SIG-M5 treated with dmso at 0.1 percent for 504 hours (cell line): ENCODE measurements at regions not wholly inside any gene's neighbourhood (a gene's known extent, or its start where the extent isn't known, plus 50 kb on each side); places are given as distances from the start of the nearest gene placed in this dataset.
A peak's percentile ranks its signal among the peaks of the same experiment; 100 is the strongest.
"Not testable (repeated sequence)": the region's sequence is repeated elsewhere in the genome, so short reads cannot be mapped to it uniquely, and the experiment has no call there.

Source experiments
- DNase-seq: peaks from one replicate; lab custom pipeline; 2025; ENCODE audit not compliant: unreplicated experiment; lab: John Stamatoyannopoulos, UW

DNA sequence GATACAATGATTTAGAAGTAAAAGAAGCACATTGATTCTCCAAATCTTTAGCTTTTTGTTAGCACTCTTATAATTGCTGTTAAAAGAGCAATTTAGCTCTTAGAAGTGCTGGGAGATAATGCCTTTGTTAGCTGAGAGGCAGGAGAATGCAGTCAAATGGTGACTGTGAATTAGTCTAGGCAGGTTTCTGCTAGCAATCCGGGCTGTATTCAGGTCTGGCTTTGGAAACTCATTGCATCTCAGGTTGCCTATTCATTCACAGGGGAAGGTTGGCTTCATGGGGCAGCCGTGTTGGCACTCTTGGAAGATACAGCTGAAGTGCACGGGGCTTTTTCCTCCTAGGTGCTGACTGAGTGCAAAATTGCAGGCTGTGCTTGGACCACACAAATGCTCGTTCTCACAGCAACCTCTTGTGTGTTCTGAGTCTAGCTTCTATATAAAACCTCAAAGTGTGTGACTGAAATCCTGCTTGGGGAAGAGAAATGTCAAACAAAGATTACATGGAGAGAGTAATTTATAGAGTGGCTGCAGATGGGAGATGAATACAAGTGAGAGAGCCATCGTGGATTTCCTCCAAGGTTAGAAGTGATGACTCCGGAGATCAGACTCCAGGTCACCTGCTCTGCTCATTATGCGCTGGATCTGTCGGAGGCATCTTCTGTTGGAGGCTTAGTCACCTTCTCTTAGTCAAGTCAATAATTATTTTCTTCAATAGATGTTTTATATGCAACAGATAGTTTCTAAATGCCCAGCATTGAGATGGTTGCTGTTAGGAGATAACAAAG is 167.8 kb downstream of the PMAIP1 start:
- no peak for DNase-seq

- DNase-seq, result no peak
These were observed 166.6 kb downstream of the PMAIP1 start for GRCh38 chr18:60066219-60066975.

- DNase-seq, result no peak
These were observed 164.5 kb downstream of the PMAIP1 start for GRCh38 chr18:60064271-60064670.

GRCh38 chr18:60062831-60063230 is 163.0 kb downstream of the PMAIP1 start:
- not testable (repeated sequence) for DNase-seq

GRCh38 chr18:60062396-60062795 is 162.6 kb downstream of the PMAIP1 start:
- no peak for DNase-seq

DNA sequence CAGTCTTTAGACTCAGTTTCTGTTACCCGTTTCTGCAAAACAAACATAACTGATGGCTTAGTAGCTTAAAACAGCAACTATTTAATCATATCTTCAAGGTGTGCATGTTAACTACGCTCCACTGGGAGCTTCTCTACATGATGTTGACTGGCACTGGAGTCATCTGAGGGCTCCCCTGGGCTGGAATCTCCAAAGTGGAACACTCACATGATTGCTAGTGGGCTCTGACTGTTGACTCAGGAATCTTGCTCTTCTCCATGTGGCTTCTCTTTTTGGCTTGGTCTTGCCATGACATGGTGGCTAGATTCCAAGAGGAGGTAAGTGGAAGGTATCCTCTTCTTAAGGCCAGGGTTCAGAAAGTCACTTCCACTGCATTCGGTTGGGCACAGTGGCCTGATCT is 160.8 kb downstream of the PMAIP1 start:
- DNase-seq, result no peak

DNA sequence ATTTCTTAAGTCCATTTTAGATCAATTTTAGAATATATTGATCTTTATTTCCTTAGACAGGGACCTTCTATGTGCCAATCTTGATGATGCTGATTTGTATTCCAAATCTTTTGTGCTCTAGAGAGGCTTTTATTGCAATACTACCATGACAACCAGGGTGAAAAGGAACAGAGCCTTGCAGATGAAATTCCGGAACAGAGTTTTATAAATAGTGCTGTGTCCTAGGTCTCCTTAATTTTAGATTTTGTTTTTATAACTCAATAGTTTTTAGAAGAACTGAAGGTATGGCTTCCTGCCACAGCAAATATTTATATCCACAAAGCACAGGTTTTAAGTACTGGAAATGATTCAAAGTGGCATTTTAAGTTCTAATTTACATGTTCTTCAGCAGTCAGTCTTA is 160.2 kb downstream of the PMAIP1 start:
- DNase-seq, result no peak

DNA sequence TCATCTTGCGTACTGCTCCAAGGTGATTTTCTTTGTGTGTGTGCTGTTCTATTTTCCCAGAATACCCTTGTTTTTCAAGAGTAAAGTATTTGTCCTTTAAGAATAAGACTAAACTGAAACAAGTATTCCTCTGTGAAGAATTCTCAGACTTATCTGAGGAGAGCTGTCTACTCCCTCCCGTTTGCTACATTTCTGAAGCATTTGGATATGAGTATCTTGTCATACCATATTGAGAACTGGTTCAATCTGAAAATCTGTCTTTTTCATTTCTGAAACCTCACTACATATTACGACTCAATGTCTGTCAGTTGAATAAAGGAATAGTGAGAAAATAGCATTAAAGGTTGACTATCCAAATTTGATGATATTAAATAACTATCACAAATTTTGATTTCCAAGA is 159.4 kb downstream of the PMAIP1 start:
- no peak for DNase-seq

DNA sequence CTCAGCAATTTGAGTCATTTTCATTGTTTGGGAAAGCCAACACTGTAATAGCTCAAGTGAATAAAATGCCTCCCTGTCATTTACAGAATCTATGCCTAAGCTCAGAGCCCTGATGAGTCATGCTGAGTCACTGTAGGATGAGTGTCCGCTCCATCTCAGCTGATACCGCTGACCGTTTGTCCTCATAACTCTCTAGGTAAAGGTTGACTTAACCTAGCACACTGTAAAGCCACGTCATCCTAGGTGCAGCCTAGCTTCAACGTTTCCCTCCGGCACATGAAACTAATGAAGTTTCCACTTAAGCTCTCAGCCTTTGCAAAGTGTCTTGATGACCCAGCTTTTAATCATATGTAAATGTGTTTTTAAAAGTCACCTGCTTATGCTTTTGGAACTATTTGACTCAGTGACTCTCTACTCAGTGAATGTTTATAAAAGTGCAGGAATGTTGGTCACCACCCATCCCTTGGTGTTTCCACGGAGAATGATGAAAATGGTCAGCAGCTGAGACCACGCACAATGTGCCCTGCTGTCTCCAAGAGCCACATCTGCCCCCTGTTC is 154.0 kb downstream of the PMAIP1 start:
- peak; percentile 18 for DNase-seq

GRCh38 chr18:60050821-60051220 is 151.0 kb downstream of the PMAIP1 start:
- DNase-seq, result no peak

GRCh38 chr18:60049172-60049571 is 149.4 kb downstream of the PMAIP1 start:
- DNase-seq, result no peak

DNA sequence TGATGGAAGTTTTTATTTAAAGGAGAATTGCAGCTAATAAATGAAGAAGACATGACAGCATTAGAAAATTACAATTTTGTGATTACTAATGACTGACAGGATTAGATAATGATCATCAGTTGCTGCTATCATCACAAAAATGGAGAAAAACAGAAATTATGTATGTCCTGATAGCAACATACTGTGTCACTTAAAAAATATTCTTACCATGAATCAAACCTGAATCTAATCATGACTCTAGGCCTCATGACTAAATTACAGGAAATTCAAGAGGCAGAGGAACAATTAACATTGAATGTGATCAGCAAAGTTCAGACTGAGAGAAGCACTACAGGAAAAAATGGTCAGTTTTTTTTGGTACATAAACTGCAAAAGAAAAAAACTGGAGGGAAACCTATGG is 147.8 kb downstream of the PMAIP1 start:
- no peak for DNase-seq

DNA sequence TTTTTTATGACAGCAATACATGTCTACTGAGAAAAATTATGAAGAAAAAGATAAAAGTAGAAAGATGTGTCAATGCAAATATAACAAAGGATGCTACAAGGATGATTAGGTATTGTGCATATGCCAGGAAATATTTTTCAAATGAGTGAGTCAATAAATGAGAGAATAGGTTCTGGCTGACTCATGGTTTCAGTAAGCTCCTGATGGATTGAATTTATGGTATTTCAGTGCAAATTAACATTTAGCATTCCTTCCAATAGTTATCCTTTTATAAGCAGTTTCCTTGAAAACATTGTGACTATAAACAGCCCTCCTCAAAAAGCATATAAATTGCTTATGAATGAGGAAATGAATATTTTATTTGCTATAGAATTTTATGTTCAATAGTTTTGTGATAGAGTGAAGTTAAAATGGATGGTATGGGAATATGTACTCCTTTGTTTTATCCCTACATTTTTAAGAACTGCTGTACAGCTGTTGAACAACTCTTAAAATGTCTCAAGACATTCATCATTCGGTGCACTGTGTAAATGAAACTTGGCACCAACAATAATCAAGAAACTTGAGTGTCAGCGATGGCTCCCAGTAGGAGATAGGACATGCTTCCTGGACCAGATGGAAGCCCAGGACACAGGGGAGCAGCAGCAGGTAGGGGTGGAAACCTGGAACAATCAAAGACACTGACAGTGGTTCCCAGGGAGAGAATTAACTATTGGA is 144.7 kb downstream of the PMAIP1 start:
- DNase-seq, result no peak

DNA sequence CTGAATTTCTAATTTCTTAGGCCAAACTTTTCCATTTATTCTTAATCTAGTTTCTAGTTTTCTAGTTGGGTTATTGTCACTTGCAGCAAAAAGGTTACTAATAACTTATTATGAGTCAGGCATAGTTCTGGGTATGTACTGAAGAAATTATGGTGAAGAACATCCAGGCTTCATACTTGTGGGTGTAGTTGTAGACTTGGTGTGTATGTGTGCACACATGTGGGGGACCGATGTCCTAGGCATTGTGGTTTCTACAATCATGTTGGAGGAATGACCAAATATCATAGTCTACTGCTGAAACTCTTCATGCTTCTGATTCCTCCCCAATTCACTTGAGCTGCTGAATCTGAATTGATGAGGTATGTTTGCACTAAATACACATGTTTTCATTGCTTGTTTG is 141.2 kb downstream of the PMAIP1 start:
- DNase-seq, result no peak

DNA sequence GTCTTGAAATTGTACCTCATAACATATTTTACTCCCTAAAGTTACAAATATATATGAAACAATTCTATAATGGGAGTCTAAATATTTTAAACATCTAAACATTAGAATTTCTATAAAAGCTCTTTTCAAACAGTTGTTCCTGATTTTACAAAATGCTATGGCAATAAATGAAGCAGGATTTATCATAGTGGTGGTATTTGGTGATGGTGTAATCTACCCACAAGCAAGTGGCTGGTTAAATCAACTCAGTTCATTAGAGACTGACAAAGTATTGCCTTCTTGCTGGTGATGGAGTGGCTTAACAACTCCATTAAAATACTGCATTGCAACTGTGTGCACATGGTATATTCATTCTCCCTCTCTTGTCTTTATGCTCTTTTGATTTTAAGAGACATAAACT is 138.9 kb downstream of the PMAIP1 start:
- no peak for DNase-seq

DNA sequence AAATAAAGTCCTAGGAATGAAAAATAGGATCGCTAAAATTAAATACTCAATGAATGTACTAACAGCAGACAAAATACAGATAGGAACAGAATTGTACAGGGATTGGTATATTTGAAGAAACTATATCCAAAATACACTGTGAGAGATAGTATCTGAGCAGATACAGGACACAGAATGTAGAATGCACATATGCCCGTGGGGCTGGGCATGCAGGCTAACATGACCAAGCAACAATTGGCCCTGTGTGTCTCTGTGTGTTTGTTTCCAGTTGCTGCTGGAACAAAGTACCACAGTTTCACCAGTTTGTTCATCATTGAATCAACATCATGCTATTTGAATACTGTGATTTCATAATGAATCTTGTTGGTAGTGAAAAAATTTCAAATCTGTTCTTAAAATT is 127.6 kb downstream of the PMAIP1 start:
- no peak for DNase-seq

DNA sequence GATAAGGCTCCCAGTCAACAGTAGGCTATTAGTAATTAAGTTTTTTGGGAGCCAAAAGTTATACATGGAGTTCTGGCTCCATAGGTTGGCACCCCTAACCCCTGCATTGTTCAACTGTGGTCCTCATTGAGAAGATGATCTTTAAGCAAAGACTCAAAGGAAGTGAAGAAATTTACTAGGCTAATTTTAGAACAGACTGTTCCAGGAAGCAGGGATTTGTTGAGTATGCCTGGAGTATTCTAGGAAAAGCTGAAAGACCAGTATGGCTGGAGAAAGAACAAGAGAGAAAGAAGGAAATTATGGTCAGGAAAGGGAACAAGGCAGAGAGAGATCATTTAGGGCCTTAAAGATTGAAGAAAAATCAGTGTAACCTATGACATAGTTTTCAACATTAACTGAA is 125.1 kb downstream of the PMAIP1 start:
- no peak for DNase-seq

DNA sequence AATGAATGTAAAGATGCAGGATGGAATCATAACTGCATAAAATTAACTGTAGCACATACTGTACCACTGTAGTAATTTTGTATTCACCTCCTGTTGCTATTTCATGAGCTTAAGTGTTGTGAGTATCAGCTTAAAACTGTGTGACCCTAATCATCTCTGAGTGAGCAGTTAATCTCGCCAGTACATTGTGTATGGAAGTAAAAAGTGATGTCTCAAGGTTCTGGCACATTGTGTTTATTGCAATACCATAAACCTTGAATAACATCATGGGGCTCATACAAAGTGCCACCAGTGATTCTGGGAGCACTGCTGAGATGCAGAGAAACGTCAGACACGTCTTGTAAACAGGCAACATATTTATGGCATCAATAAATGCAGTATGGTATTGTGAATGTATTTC is 124.5 kb downstream of the PMAIP1 start:
- no peak for DNase-seq

DNA sequence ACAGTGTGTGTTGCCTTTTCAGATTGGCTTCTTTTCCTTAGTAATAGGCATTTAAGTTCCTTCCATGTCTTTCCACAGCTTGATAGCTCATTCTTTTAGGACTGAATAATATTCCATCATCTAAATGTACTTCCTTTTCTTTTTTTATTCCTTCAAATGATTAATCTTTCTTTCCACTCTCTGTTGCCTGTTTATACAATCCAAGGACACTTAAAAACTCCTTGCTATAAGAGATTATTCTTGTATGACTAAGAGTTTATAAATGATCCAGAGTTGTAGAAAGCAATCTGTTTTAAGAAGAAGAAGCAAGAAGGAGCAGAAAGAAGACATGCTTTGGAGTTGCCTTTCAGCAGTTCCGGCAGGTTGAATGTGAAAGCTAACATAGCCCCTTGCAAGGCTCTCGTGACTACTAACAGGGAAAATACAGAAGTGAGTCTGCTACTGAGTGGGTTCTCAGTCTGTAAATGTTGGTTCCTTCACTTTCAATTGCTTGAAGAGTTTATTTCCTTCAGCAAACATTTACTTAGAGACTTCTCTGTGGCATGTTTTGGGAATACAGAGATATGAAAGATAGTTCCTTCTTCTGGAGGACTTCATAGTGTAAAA is 123.0 kb downstream of the PMAIP1 start:
- no peak for DNase-seq

DNA sequence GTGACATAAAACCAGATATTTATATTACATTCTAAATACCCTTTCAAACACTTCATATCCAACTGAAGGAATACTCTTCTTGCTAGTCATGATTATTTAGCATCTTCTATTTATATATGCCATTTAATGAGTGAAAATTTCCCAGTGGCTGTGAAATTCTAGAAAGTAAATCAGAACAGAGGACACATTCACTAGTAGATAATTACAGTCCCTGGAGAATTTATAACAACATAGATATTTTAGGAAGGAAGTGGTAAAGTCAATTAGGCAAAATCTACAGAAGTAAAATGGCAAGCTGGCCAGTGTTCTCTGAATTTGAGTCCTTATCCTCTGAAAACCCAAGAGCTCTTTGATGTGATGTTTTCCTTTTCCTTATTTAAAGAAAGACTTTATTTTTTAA is 121.8 kb downstream of the PMAIP1 start:
- DNase-seq, result no peak
